H1 (cell line): ENCODE measurements at regions not wholly inside any gene's neighbourhood (a gene's known extent, or its start where the extent isn't known, plus 50 kb on each side); places are given as distances from the start of the nearest gene placed in this dataset.

Experiments
- CTCF ChIA-PET: fragments of 300-600 bp; sonication (Branson Sonifier 250); formaldehyde crosslinking; loops from one replicate; lab custom pipeline; 2021; ENCODE audit not compliant: partially characterized antibody; lab: Charles Lee
- POLR2A ChIA-PET: fragments of 300-600 bp; sonication (Branson Sonifier 250); formaldehyde crosslinking; loops from one replicate; lab custom pipeline; 2021; ENCODE audit warnings: inconsistent platforms; ENCODE audit not compliant: partially characterized antibody; lab: Charles Lee
- DNase-seq, 2 experiments: peaks; one replicate each; pipeline versions ENCODE4 v3.0.0 to v3.0.0-alpha.2; 2010 to 2022; ENCODE audit warnings: low spot score in 2 of 2, low read depth in 1 of 2, mixed read lengths in 1 of 2
- FAIRE-seq: peaks from 2 replicates; lab custom pipeline; 2011; peaks lifted over from hg19 to GRCh38; lab: Jason Lieb, UNC
- H2AFZ ChIP-seq: 2 replicates; pipeline ENCODE4 v1.8.1; 2012; ENCODE audit warnings: low read length, inconsistent platforms
- H2AK5ac ChIP-seq: 2 replicates; pipeline ENCODE4 v1.6.1; 2013; ENCODE audit warnings: low read depth, low read length
- H2BK120ac ChIP-seq: replicated peaks from 2 replicates; pipeline ENCODE3; 2013; ENCODE audit warnings: low read depth, low read length, inconsistent platforms
- H2BK12ac ChIP-seq: 2 replicates; pipeline ENCODE4 v1.6.1; 2013; ENCODE audit warnings: low read depth, low read length
- H2BK15ac ChIP-seq: 2 replicates; pipeline ENCODE4 v1.6.1; 2013; ENCODE audit warnings: low read length
- H2BK20ac ChIP-seq: 2 replicates; pipeline ENCODE4 v1.6.1; 2013; ENCODE audit warnings: low read length
- H2BK5ac ChIP-seq: 2 replicates; pipeline ENCODE4 v1.6.1; 2013; ENCODE audit warnings: low read depth, low read length
- H3K14ac ChIP-seq: 2 replicates; pipeline ENCODE4 v1.6.1; 2013; ENCODE audit warnings: inconsistent platforms; ENCODE audit not compliant: insufficient read length
- H3K18ac ChIP-seq: 2 replicates; pipeline ENCODE4 v1.6.1; 2013; ENCODE audit warnings: low read length; ENCODE audit errors: extremely low read depth
- H3K23ac ChIP-seq: 2 replicates; pipeline ENCODE4 v1.6.1; 2013; ENCODE audit warnings: inconsistent platforms; ENCODE audit not compliant: insufficient read length
- H3K23me2 ChIP-seq: 2 replicates; pipeline ENCODE4 v1.6.1; 2013; ENCODE audit warnings: low read depth, low read length
- H3K27ac ChIP-seq: 2 replicates; pipeline ENCODE4 v1.6.1; 2011; ENCODE audit warnings: low read depth, low read length, inconsistent platforms
- H3K27me3 ChIP-seq, 4 experiments: replicated peaks in 1 of 4; 1 replicate in 1 of 4; 2 replicates in 3 of 4; pipeline versions ENCODE4 v1.6.1 to v1.8.1; 2011 to 2013; ENCODE audit warnings: low read length in 3 of 4, mild to moderate bottlenecking in 3 of 4, inconsistent platforms in 2 of 4, mixed read lengths in 2 of 4, moderate library complexity in 1 of 4; ENCODE audit not compliant: control insufficient read depth in 3 of 4, insufficient read depth in 3 of 4; ENCODE audit errors: extremely low read depth in 1 of 4
- H3K36me3 ChIP-seq, 4 experiments: 2 replicates each; pipeline versions ENCODE4 v1.6.1 to v1.8.1; 2011 to 2013; ENCODE audit warnings: mild to moderate bottlenecking in 4 of 4, low read length in 3 of 4, moderate library complexity in 2 of 4, control low read depth in 1 of 4, inconsistent platforms in 1 of 4; ENCODE audit not compliant: insufficient read depth in 4 of 4, control insufficient read depth in 2 of 4
- H3K4ac ChIP-seq: replicated peaks from 2 replicates; pipeline ENCODE3; 2013; ENCODE audit warnings: low read length, low read depth, mixed read lengths, inconsistent platforms; ENCODE audit not compliant: insufficient read length
- H3K4me1 ChIP-seq, 4 experiments: replicated peaks in 1 of 4; 1 replicate in 1 of 4; 2 replicates in 3 of 4; pipeline versions ENCODE4 v1.6.1 to v1.8.1; 2011 to 2013; ENCODE audit warnings: low read length in 3 of 4, inconsistent platforms in 2 of 4, mixed read lengths in 1 of 4; ENCODE audit not compliant: insufficient read depth in 4 of 4, control insufficient read depth in 3 of 4
- H3K4me2 ChIP-seq, 2 experiments: 2 replicates each; pipeline versions ENCODE4 v1.6.1 to v1.8.1; 2011 to 2013; ENCODE audit warnings: low read depth in 2 of 2, low read length in 2 of 2, control low read depth in 1 of 2, inconsistent platforms in 1 of 2, mild to moderate bottlenecking in 1 of 2; ENCODE audit not compliant: insufficient read depth in 1 of 2
- H3K4me3 ChIP-seq, 4 experiments: fragments of 200-600, 300-600 bp in 1 of 4; sonication (generic), shearing (Covaris generic), sonication (Bioruptor Twin) in 1 of 4; 2 replicates each; pipeline versions ENCODE4 v1.5.1 to v1.8.1; 2011 to 2016; ENCODE audit warnings: low read length in 4 of 4, low read depth in 3 of 4, control low read depth in 2 of 4, inconsistent platforms in 2 of 4, mild to moderate bottlenecking in 2 of 4, mixed read lengths in 1 of 4, moderate library complexity in 1 of 4; ENCODE audit not compliant: insufficient read depth in 2 of 4; ENCODE audit errors: extremely low read depth in 1 of 4
- H3K56ac ChIP-seq: replicated peaks from 2 replicates; pipeline ENCODE3; 2013; ENCODE audit warnings: low read depth, mild to moderate bottlenecking, mixed read lengths, low read length, inconsistent platforms; ENCODE audit not compliant: insufficient read length
- H3K79me1 ChIP-seq: 2 replicates; pipeline ENCODE4 v1.6.1; 2013; ENCODE audit warnings: low read depth, low read length, control low read depth
- H3K79me2 ChIP-seq, 2 experiments: 2 replicates each; pipeline versions ENCODE4 v1.6.1 to v1.8.1; 2012 to 2013; ENCODE audit warnings: low read length in 2 of 2, mild to moderate bottlenecking in 2 of 2, inconsistent platforms in 1 of 2; ENCODE audit not compliant: insufficient read depth in 2 of 2, control insufficient read depth in 1 of 2
- H3K9ac ChIP-seq, 4 experiments: replicated peaks in 1 of 4; 1 replicate in 1 of 4; 2 replicates in 3 of 4; pipeline versions ENCODE4 v1.6.1 to v1.8.1; 2011 to 2013; ENCODE audit warnings: low read depth in 3 of 4, low read length in 3 of 4, control low read depth in 2 of 4, mild to moderate bottlenecking in 2 of 4, moderate library complexity in 2 of 4, inconsistent platforms in 1 of 4; ENCODE audit errors: extremely low read depth in 1 of 4
- H3K9me3 ChIP-seq, 2 experiments: 2 replicates each; pipeline versions ENCODE4 v1.6.1 to v1.8.1; 2012 to 2013; ENCODE audit warnings: mild to moderate bottlenecking in 2 of 2, moderate library complexity in 2 of 2, control low read depth in 1 of 2, inconsistent platforms in 1 of 2, low read depth in 1 of 2, low read length in 1 of 2, mixed read lengths in 1 of 2; ENCODE audit not compliant: insufficient read depth in 2 of 2
- H4K20me1 ChIP-seq, 2 experiments: replicated peaks in 1 of 2; 2 replicates each; pipeline versions ENCODE3 to v1.8.1; 2011 to 2013; ENCODE audit warnings: inconsistent platforms in 2 of 2, low read length in 2 of 2, mild to moderate bottlenecking in 1 of 2; ENCODE audit not compliant: insufficient read depth in 2 of 2, control insufficient read depth in 1 of 2
- H4K5ac ChIP-seq: 2 replicates; pipeline ENCODE4 v1.6.1; 2013; ENCODE audit warnings: low read length, low read depth, mixed read lengths, inconsistent platforms; ENCODE audit not compliant: insufficient read length
- H4K8ac ChIP-seq: 2 replicates; pipeline ENCODE4 v1.8.0; 2013; ENCODE audit warnings: mild to moderate bottlenecking, moderate library complexity, low read length, inconsistent platforms; ENCODE audit not compliant: insufficient read depth; ENCODE audit errors: extremely low read depth
- H4K91ac ChIP-seq: replicated peaks from 2 replicates; pipeline ENCODE3; 2013; ENCODE audit warnings: low read length, mixed read lengths, inconsistent platforms; ENCODE audit not compliant: insufficient read length
- ATF3 ChIP-seq: IDR thresholded peaks from 2 replicates; pipeline ENCODE4 v1.6.1; 2011; ENCODE audit warnings: low read depth, mild to moderate bottlenecking, low read length; ENCODE audit not compliant: insufficient read depth
- CBX5 ChIP-seq: fragments of 300-800, 300-1000 bp; sonication (generic); IDR thresholded peaks from 2 replicates; pipeline ENCODE4 v1.7.1; 2016; ENCODE audit warnings: antibody characterized with exemption, low read length, low read depth
- CEBPB ChIP-seq: IDR thresholded peaks from 2 replicates; pipeline ENCODE4 v1.6.1; 2012; ENCODE audit warnings: low read depth, low read length
- E2F6 ChIP-seq: IDR thresholded peaks from 2 replicates; pipeline ENCODE4 v1.6.1; 2012; ENCODE audit warnings: inconsistent platforms
- RAD21 ChIP-seq, 2 experiments: IDR thresholded peaks in 1 of 2; conservative IDR thresholded peaks in 1 of 2; 2 replicates each; pipeline ENCODE4 v1.6.1; 2011; ENCODE audit warnings: low read depth in 2 of 2, low read length in 2 of 2, improper control_type of control experiment in 1 of 2, inconsistent platforms in 1 of 2, mild to moderate bottlenecking in 1 of 2, moderate library complexity in 1 of 2
- RNF2 ChIP-seq: fragments of 200-900, 300-1000 bp; sonication (generic); IDR thresholded peaks from 2 replicates; pipeline ENCODE4 v1.7.1; 2016; ENCODE audit warnings: borderline replicate concordance, low read depth, mild to moderate bottlenecking, antibody characterized with exemption, low read length; ENCODE audit not compliant: poor library complexity, severe bottlenecking; ENCODE audit errors: missing control alignments
- SIRT6 ChIP-seq: IDR thresholded peaks from one replicate; pipeline ENCODE4 v1.7.1; 2012; ENCODE audit warnings: low read length, inconsistent platforms
- SIX5 ChIP-seq: IDR thresholded peaks from 2 replicates; pipeline ENCODE4 v1.6.1; 2011; ENCODE audit warnings: mild to moderate bottlenecking, low read depth, low read length
- SP4 ChIP-seq: IDR thresholded peaks from 2 replicates; pipeline ENCODE4 v1.6.1; 2012; ENCODE audit warnings: low read length, inconsistent platforms
- TAF1 ChIP-seq: IDR thresholded peaks from 2 replicates; pipeline ENCODE4 v1.6.1; 2011; ENCODE audit warnings: mild to moderate bottlenecking, low read depth, low read length
- TAF7 ChIP-seq: optimal IDR thresholded peaks from 2 replicates; pipeline ENCODE3; 2011; ENCODE audit warnings: low read depth, mild to moderate bottlenecking, inconsistent platforms, low read length, moderate library complexity, borderline replicate concordance
- TBP ChIP-seq: IDR thresholded peaks from 2 replicates; pipeline ENCODE4 v1.6.1; 2011; ENCODE audit warnings: low read depth, low read length, improper control_type of control experiment
- WGBS, 2 experiments: shearing (Covaris generic) in 1 of 2; methylation state at CpG; one replicate each; pipeline versions ENCODE4 v1.1.6 to v1.1.7; 2013 to 2015; ENCODE audit warnings: low lambda C conversion rate in 2 of 2, mixed read lengths in 2 of 2, inconsistent platforms in 1 of 2, low coverage in 1 of 2, missing lambda C conversion rate in 1 of 2; ENCODE audit not compliant: insufficient replicate concordance in 2 of 2, insufficient coverage in 1 of 2, insufficient read length in 1 of 2; ENCODE audit errors: extremely low coverage in 1 of 2, missing lambda C conversion rate in 1 of 2; 5-methylcytosine and 5-hydroxymethylcytosine counted together

- H3K23ac ChIP-seq = no peak overlapping the region
- no peak overlapping the region for H3K9ac ChIP-seq
- H3K79me2 ChIP-seq = no peaks in the 10 kb centered on the region
- peaks cover 4 to 10% (median 7%) of the 10 kb centered on the region in 4 experiments for H3K4me1 ChIP-seq
- H4K91ac ChIP-seq = peak overlapping the region; percentile 44
- H4K20me1 ChIP-seq = peaks cover 0 to 3% of the 10 kb centered on the region in 2 experiments
- no peak overlapping the region for H2BK120ac ChIP-seq
- no peak overlapping the region for H3K56ac ChIP-seq
- H2BK12ac ChIP-seq = peak overlapping the region; percentile 96; the same call in 1 of the 2 replicates
- H3K79me1 ChIP-seq = 0 out of 2 replicates have a peak, but pooled peaks cover 2% of the 10 kb centered on the region
- no peak overlapping the region; a peak in 1 of 4 replicates for H3K4me2 ChIP-seq
- no peaks in the 10 kb centered on the region for H3K9me3 ChIP-seq
- no peak overlapping the region for H2AFZ ChIP-seq
- peak overlapping the region; percentile 70 for H3K4ac ChIP-seq
- H3K27me3 ChIP-seq = no peaks in the 10 kb centered on the region; a peak in 1 of 7 replicates
- POLR2A ChIA-PET = no interaction called here
- peak overlapping the region; percentile 78; the same call in 1 of the 2 replicates for H3K18ac ChIP-seq
- H4K8ac ChIP-seq = no peak overlapping the region
- FAIRE-seq (no peak), DNase-seq (no peak)
- no peak overlapping the region for H3K14ac ChIP-seq
- H4K5ac ChIP-seq = no peak overlapping the region
- H3K23me2 ChIP-seq = peaks cover 8% of the 10 kb centered on the region; the same call in 1 of the 2 replicates
- peak overlapping the region; percentile 94; the same call in 1 of the 2 replicates for H2AK5ac ChIP-seq
- WGBS, 2 experiments = 91% methylated on average over 7 of the region's 7 CpGs; no CpG with 5 or more reads in 1 of the 2 experiments
- CTCF ChIA-PET = interaction anchor here (1.2 kb wide), 1 partner anchor 149 kb away, joined by 3 read pairs; no protein-coding TSS in a partner anchor
- H2BK5ac ChIP-seq = peak overlapping the region; percentile 86; the same call in 1 of the 2 replicates
- H2BK15ac ChIP-seq = peak overlapping the region; percentile 100; the same call in 1 of the 2 replicates
- H3K27ac ChIP-seq = no peak overlapping the region
- no peaks in the 10 kb centered on the region for H3K36me3 ChIP-seq
- H3K4me3 ChIP-seq = no peak overlapping the region
- H2BK20ac ChIP-seq = peak overlapping the region; percentile 92; the same call in 1 of the 2 replicates
- TF ChIP-seq E2F6 (no peak), SP4 (no peak), ATF3 (no peak), SIRT6 (no peak), RAD21 (IDR thresholded peaks at IDR 0.05 in 1 of 2, conservative IDR thresholded peaks at IDR 0.05 in 1 of 2; ENCODE audit: low read depth in 2 of 2, low read length in 2 of 2) (no peak), TAF7 (no peak), CBX5 (no peak), SIX5 (no peak), TBP (no peak), RNF2 (no peak), CEBPB (no peak), TAF1 (no peak)
These were observed 174.8 kb downstream of the OLFM1 start for GRCh38 chr9:135262248-135262647.
